K562 (cell line): ENCODE measurements at regions not wholly inside any gene's neighbourhood (a gene's known extent, or its start where the extent isn't known, plus 50 kb on each side); places are given as distances from the start of the nearest gene placed in this dataset.

Experiments
- EP300 ChIP-seq: IDR thresholded peaks from 2 replicates; pipeline ENCODE4 v1.6.1; 2012; ENCODE audit warnings: low read length, improper control_type of control experiment
- FOXJ3 ChIP-seq: sonication (generic); formaldehyde crosslinking; IDR thresholded peaks from 2 replicates; pipeline ENCODE4 v1.4.0; 2020; ENCODE audit warnings: mild to moderate bottlenecking, missing genetic modification reagents
- MYC ChIP-seq, 2 experiments: fragments of 250-450 bp in 1 of 2; sonication (Bioruptor Pico) in 1 of 2; IDR thresholded peaks; 2 replicates each; pipeline versions ENCODE4 v1.5.1 to v1.6.1; 2012 to 2021; ENCODE audit warnings: low read depth in 2 of 2, borderline replicate concordance in 1 of 2, improper control_type of control experiment in 1 of 2, low read length in 1 of 2, mild to moderate bottlenecking in 1 of 2, moderate library complexity in 1 of 2
- NCOA6 ChIP-seq: fragments of 450-650 bp; IDR thresholded peaks from 2 replicates; pipeline ENCODE4 v1.6.1; 2017; ENCODE audit warnings: mild to moderate bottlenecking
- PTBP1 ChIP-seq: fragments of 200-400 bp; formaldehyde crosslinking; IDR thresholded peaks from 2 replicates; pipeline ENCODE4 v1.6.1; 2017; ENCODE audit warnings: low read depth, low read length
- ZFX ChIP-seq: sonication (generic); formaldehyde crosslinking; IDR thresholded peaks from 2 replicates; pipeline ENCODE4 v1.8.0; 2022; ENCODE audit warnings: mild to moderate bottlenecking, missing genetic modification reagents, moderate library complexity
- ZNF277 ChIP-seq: fragments of 250-450 bp; sonication (Bioruptor Pico); IDR thresholded peaks from 2 replicates; pipeline ENCODE4 v1.8.0; 2022; ENCODE audit warnings: inconsistent platforms, mild to moderate bottlenecking, moderate library complexity, borderline replicate concordance
- ZNF79 ChIP-seq: fragments of 250-450 bp; sonication (Bioruptor Pico); IDR thresholded peaks from 2 replicates; pipeline ENCODE4 v1.4.0; 2020; ENCODE audit warnings: low read depth, mild to moderate bottlenecking, moderate library complexity
- TF ChIP-seq, protein P1 (sequence below), 3 experiments: IDR thresholded peaks in 2 of 3; conservative IDR thresholded peaks in 1 of 3; 2 replicates each; pipeline ENCODE4 v1.5.1; 2011 to 2012; ENCODE audit warnings: low read length in 3 of 3, mild to moderate bottlenecking in 3 of 3, control low read depth in 2 of 3, improper control_type of control experiment in 1 of 3, inconsistent platforms in 1 of 3, low read depth in 1 of 3, mixed read lengths in 1 of 3, moderate library complexity in 1 of 3; ENCODE audit not compliant: insufficient read depth in 2 of 3
- TF ChIP-seq, protein P2 (sequence below), 2 experiments: IDR thresholded peaks; 2 replicates each; pipeline ENCODE4 v1.6.1; 2011; ENCODE audit warnings: borderline replicate concordance in 1 of 2, control low read depth in 1 of 2, low read depth in 1 of 2, low read length in 1 of 2, mild to moderate bottlenecking in 1 of 2, mixed read lengths in 1 of 2, moderate library complexity in 1 of 2; ENCODE audit not compliant: insufficient read depth in 1 of 2, insufficient read length in 1 of 2, poor library complexity in 1 of 2, severe bottlenecking in 1 of 2; ENCODE audit errors: extremely low read depth in 1 of 2

DNA sequence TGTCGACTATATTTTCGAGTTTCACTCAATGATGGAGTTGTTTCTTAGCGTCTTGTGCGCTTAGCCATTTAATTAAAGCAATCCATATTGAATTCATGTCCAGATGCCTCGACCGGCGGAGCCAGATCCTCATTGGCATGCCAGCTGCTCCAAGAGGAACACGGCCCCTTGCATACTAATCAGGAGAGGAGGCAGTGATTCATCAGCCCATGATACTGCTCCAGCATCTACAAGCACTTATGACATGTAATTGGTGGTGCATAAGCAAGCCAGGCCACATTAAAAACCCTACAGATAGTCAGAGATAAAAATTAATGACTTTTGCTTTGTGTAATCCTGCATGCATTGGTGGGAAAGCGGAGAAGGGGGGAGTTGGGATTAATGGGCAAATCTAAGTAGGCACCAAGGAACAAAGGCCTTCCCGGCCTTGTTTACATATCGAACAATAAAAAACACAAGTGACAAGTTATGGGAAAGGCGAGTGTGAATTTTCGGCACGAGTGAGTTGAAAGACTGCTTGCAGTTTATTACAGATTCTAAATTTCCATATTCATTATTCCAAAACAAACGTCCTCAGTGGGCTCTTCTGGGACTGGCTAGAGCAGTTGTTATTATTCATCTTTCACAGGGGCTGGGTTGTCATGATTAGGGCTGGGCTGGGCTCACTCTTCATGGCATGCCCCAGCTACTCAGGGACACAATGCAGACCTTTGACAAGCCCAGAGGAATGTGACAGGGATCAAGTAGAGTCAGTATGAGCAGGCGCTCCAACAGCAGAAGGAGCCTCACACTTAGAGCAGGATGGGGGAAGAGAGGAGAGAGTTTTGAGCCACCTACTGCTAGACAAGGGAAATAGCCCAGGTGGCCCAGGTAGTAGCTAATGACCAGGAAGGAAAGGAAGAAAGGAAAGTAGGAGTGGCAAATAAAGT is 281.7 kb upstream of the ZFHX3 start:
- TF ChIP-seq, protein P1, sequence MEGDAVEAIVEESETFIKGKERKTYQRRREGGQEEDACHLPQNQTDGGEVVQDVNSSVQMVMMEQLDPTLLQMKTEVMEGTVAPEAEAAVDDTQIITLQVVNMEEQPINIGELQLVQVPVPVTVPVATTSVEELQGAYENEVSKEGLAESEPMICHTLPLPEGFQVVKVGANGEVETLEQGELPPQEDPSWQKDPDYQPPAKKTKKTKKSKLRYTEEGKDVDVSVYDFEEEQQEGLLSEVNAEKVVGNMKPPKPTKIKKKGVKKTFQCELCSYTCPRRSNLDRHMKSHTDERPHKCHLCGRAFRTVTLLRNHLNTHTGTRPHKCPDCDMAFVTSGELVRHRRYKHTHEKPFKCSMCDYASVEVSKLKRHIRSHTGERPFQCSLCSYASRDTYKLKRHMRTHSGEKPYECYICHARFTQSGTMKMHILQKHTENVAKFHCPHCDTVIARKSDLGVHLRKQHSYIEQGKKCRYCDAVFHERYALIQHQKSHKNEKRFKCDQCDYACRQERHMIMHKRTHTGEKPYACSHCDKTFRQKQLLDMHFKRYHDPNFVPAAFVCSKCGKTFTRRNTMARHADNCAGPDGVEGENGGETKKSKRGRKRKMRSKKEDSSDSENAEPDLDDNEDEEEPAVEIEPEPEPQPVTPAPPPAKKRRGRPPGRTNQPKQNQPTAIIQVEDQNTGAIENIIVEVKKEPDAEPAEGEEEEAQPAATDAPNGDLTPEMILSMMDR (IDR thresholded peaks at IDR 0.05 in 2 of 3, conservative IDR thresholded peaks at IDR 0.05 in 1 of 3; ENCODE audit: insufficient read depth in 2 of 3, low read depth in 1 of 3, low read length in 3 of 3), result no peak
- TF ChIP-seq NCOA6 (no peak), EP300 (no peak), FOXJ3 (no peak), ZFX (CRISPR knock-in tag) (no peak), ZNF277 (CRISPR knock-in tag) (no peak), PTBP1 (no peak), ZNF79 (CRISPR knock-in tag) (no peak), MYC (IDR thresholded peaks at IDR 0.05; ENCODE audit: low read depth, low read length) (no peak), MYC (CRISPR knock-in tag; IDR thresholded peaks at IDR 0.05; ENCODE audit: borderline replicate concordance, low read depth) (no peak)
- TF ChIP-seq, protein P2, sequence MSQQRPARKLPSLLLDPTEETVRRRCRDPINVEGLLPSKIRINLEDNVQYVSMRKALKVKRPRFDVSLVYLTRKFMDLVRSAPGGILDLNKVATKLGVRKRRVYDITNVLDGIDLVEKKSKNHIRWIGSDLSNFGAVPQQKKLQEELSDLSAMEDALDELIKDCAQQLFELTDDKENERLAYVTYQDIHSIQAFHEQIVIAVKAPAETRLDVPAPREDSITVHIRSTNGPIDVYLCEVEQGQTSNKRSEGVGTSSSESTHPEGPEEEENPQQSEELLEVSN (IDR thresholded peaks at IDR 0.05; ENCODE audit: borderline replicate concordance in 1 of 2, extremely low read depth in 1 of 2, insufficient read depth in 1 of 2, insufficient read length in 1 of 2, low read depth in 1 of 2, low read length in 1 of 2, poor library complexity in 1 of 2, severe bottlenecking in 1 of 2), result no peak
